ENCODE measurements at regions not wholly inside any gene's neighbourhood (a gene's known extent, or its start where the extent isn't known, plus 50 kb on each side); places are given as distances from the start of the nearest gene placed in this dataset.
"Not testable (repeated sequence)": the region's sequence is repeated elsewhere in the genome, so short reads cannot be mapped to it uniquely, and the experiment has no call there.

GRCh38 chr3:191137708-191138107 is 61.3 kb upstream of the OSTN start:
- H3K27ac ChIP-seq = no peak overlapping the region
- H3K9me3 ChIP-seq = no peaks in the 10 kb centered on the region
- no peaks in the 10 kb centered on the region for H3K36me3 ChIP-seq
- H3K4me1 ChIP-seq = no peaks in the 10 kb centered on the region
- 90 to 96% methylated on average over 1 of the region's 1 CpG for WGBS, 2 donors
- no peak for TF ChIP-seq CTCF (IDR thresholded peaks at IDR 0.05)
- TF ChIP-seq POLR2A (IDR thresholded peaks at IDR 0.05) = no peak
- H3K4me3 ChIP-seq (replicated peaks in 1 of 3) = no peak overlapping the region
- no peak for DNase-seq
- intact Hi-C loops (cut with DNase I) = no loop called here
- H3K27me3 ChIP-seq = no peaks in the 10 kb centered on the region

GRCh38 chr3:191136347-191136746 is 62.7 kb upstream of the OSTN start:
- H3K36me3 ChIP-seq = no peaks in the 10 kb centered on the region
- H3K9me3 ChIP-seq = no peaks in the 10 kb centered on the region
- H3K4me3 ChIP-seq (replicated peaks in 1 of 3) = no peak overlapping the region
- H3K27me3 ChIP-seq = no peaks in the 10 kb centered on the region
- intact Hi-C loops (cut with DNase I) = no loop called here
- H3K27ac ChIP-seq = no peak overlapping the region
- TF ChIP-seq CTCF (IDR thresholded peaks at IDR 0.05) (peak in 1 of 6 experiments; percentile 17), POLR2A (IDR thresholded peaks at IDR 0.05) (no peak)
- H3K4me1 ChIP-seq = no peaks in the 10 kb centered on the region
- WGBS, 2 donors = 88 to 91% methylated on average over 6 of the region's 6 CpGs
- DNase-seq = no peak

- no peak overlapping the region for H3K4me3 ChIP-seq (replicated peaks in 1 of 3)
- intact Hi-C loops (cut with DNase I) = no loop called here
- no peaks in the 10 kb centered on the region for H3K9me3 ChIP-seq
- WGBS, 2 donors = 88 to 98% methylated on average over 2 of the region's 2 CpGs
- H3K27ac ChIP-seq = no peak overlapping the region
- DNase-seq = no peak
- H3K36me3 ChIP-seq = no peaks in the 10 kb centered on the region
- TF ChIP-seq CTCF (IDR thresholded peaks at IDR 0.05) (no peak), POLR2A (IDR thresholded peaks at IDR 0.05) (no peak)
- H3K4me1 ChIP-seq = no peaks in the 10 kb centered on the region
- H3K27me3 ChIP-seq = no peaks in the 10 kb centered on the region
These were observed 63.9 kb upstream of the OSTN start for GRCh38 chr3:191135175-191135574.

GRCh38 chr3:191133359-191133758 is 65.7 kb upstream of the OSTN start:
- WGBS, 2 donors = 88 to 91% methylated on average over 5 of the region's 5 CpGs
- DNase-seq = no peak
- H3K4me3 ChIP-seq (replicated peaks in 1 of 3) = no peak overlapping the region
- H3K9me3 ChIP-seq = no peaks in the 10 kb centered on the region
- TF ChIP-seq CTCF (IDR thresholded peaks at IDR 0.05) (no peak), POLR2A (IDR thresholded peaks at IDR 0.05) (no peak)
- intact Hi-C loops (cut with DNase I) = no loop called here
- no peak overlapping the region for H3K27ac ChIP-seq
- no peaks in the 10 kb centered on the region for H3K27me3 ChIP-seq
- H3K4me1 ChIP-seq = no peaks in the 10 kb centered on the region
- no peaks in the 10 kb centered on the region for H3K36me3 ChIP-seq

- Histone ChIP-seq H3K36me3 (no peaks in the 10 kb centered on the region), H3K4me1 (no peaks in the 10 kb centered on the region), H3K27me3 (no peaks in the 10 kb centered on the region), H3K9me3 (no peaks in the 10 kb centered on the region), H3K4me3 (replicated peaks in 1 of 3) (no peak overlapping the region), H3K27ac (no peak overlapping the region)
- no peak for TF ChIP-seq POLR2A (IDR thresholded peaks at IDR 0.05)
- TF ChIP-seq CTCF (IDR thresholded peaks at IDR 0.05) = no peak
- WGBS, 2 donors = 91 to 92% methylated on average over 4 of the region's 4 CpGs
- intact Hi-C loops (cut with DNase I) = no loop called here
- DNase-seq = no peak
These were observed 67.7 kb upstream of the OSTN start for GRCh38 chr3:191131305-191131704.

- intact Hi-C loops (cut with DNase I); DNase-seq; H3K36me3 ChIP-seq; H3K4me1 ChIP-seq; H3K9me3 ChIP-seq; H3K4me3 ChIP-seq (replicated peaks in 1 of 3); H3K27me3 ChIP-seq; H3K27ac ChIP-seq: not testable (repeated sequence)
- 87 to 90% methylated on average over 10 of the region's 30 CpGs for WGBS, 2 donors
These were observed 74.2 kb upstream of the OSTN start for GRCh38 chr3:191124891-191125290.

Measured in thyroid gland (tissue), 4 donors.